Endothelial cell of umbilical vein (primary cell): ENCODE measurements at regions not wholly inside any gene's neighbourhood (a gene's known extent, or its start where the extent isn't known, plus 50 kb on each side); places are given as distances from the start of the nearest gene placed in this dataset.

Experiments
- BruUV-seq: library from RNA; stranded (reverse); fragments of 400-500 nt; replicated peaks from 2 replicates; lab custom pipeline; 2021; lab: Mats Ljungman, UMichigan
- CTCF ChIA-PET: fragments of 300-600, 350-600 bp; sonication (Branson Sonifier 250); formaldehyde crosslinking; loops from one replicate; lab custom pipeline; 2021; ENCODE audit warnings: antibody characterized with exemption, inconsistent platforms; lab: Charles Lee
- POLR2A ChIA-PET: fragments of 300-600, 350-600 bp; sonication (Branson Sonifier 250); formaldehyde crosslinking; loops from one replicate; lab custom pipeline; 2021; ENCODE audit warnings: antibody characterized with exemption, inconsistent platforms; lab: Charles Lee
- DNase-seq: peaks from one replicate; pipeline ENCODE4 v3.0.0-alpha.2; 2011; ENCODE audit warnings: low read depth, low spot score
- FAIRE-seq: peaks from 2 replicates; lab custom pipeline; 2011; peaks lifted over from hg19 to GRCh38; lab: Jason Lieb, UNC
- H2AFZ ChIP-seq: 2 replicates; pipeline ENCODE4 v1.6.0; 2012; ENCODE audit warnings: low read depth, low read length, control low read depth, inconsistent platforms
- H3K27ac ChIP-seq: 2 replicates; pipeline ENCODE4 v1.5.1; 2011; ENCODE audit warnings: low read depth, mild to moderate bottlenecking, control low read depth, low read length, moderate library complexity; ENCODE audit not compliant: insufficient read depth
- H3K27me3 ChIP-seq, 2 experiments: 2 replicates each; pipeline versions ENCODE4 v1.6.0 to v1.6.1; 2011; ENCODE audit warnings: low read length in 2 of 2, mixed read lengths in 1 of 2; ENCODE audit not compliant: control insufficient read depth in 2 of 2, insufficient read depth in 2 of 2
- H3K36me3 ChIP-seq, 2 experiments: 2 replicates in 1 of 2; 3 replicates in 1 of 2; pipeline ENCODE4 v1.5.1; 2011; ENCODE audit warnings: low read length in 2 of 2, mild to moderate bottlenecking in 1 of 2, moderate library complexity in 1 of 2; ENCODE audit not compliant: control insufficient read depth in 2 of 2, insufficient read depth in 2 of 2; ENCODE audit errors: extremely low read depth in 1 of 2
- H3K4me1 ChIP-seq: 3 replicates; pipeline ENCODE4 v1.5.1; 2011; ENCODE audit warnings: mild to moderate bottlenecking, low read length; ENCODE audit not compliant: control insufficient read depth, insufficient read depth; ENCODE audit errors: extremely low read depth
- H3K4me2 ChIP-seq: 2 replicates; pipeline ENCODE4 v1.6.1; 2011; ENCODE audit warnings: low read length, control low read depth, mixed read lengths; ENCODE audit not compliant: insufficient read depth
- H3K4me3 ChIP-seq, 3 experiments: fragments of 200-600 bp in 1 of 3; sonication (generic), shearing (Covaris generic) in 1 of 3; replicated peaks in 1 of 3; 2 replicates each; pipeline ENCODE4 v1.5.1; 2011 to 2016; ENCODE audit warnings: control low read depth in 3 of 3, low read length in 3 of 3, mild to moderate bottlenecking in 2 of 3, inconsistent platforms in 1 of 3, low read depth in 1 of 3, moderate library complexity in 1 of 3; ENCODE audit not compliant: insufficient read depth in 1 of 3
- H3K79me2 ChIP-seq: 2 replicates; pipeline ENCODE4 v1.6.0; 2012; ENCODE audit warnings: low read length, inconsistent platforms; ENCODE audit not compliant: control insufficient read depth, insufficient read depth
- H3K9ac ChIP-seq: replicated peaks from 2 replicates; pipeline ENCODE3; 2011; ENCODE audit warnings: low read length, control low read depth; ENCODE audit not compliant: insufficient read depth; ENCODE audit errors: extremely low read depth
- H3K9me1 ChIP-seq: replicated peaks from 3 replicates; pipeline ENCODE4 v1.6.0; 2011; ENCODE audit warnings: mild to moderate bottlenecking, low read length; ENCODE audit not compliant: control insufficient read depth, insufficient read depth; ENCODE audit errors: extremely low read depth
- H3K9me3 ChIP-seq: replicated peaks from 2 replicates; pipeline ENCODE4 v1.5.1; 2012; ENCODE audit warnings: low read length, inconsistent platforms; ENCODE audit not compliant: control insufficient read depth, insufficient read depth
- H4K20me1 ChIP-seq: replicated peaks from 2 replicates; pipeline ENCODE3; 2011; ENCODE audit warnings: mild to moderate bottlenecking, low read length; ENCODE audit not compliant: control insufficient read depth, insufficient read depth; ENCODE audit errors: extremely low read depth
- EZH2 ChIP-seq: IDR thresholded peaks from 2 replicates; pipeline ENCODE4 v1.6.1; 2012; ENCODE audit warnings: borderline replicate concordance, low read depth, mild to moderate bottlenecking, moderate library complexity, low read length, inconsistent platforms; ENCODE audit not compliant: severe bottlenecking
- FOS ChIP-seq: IDR thresholded peaks from 2 replicates; pipeline ENCODE4 v1.6.1; 2011; ENCODE audit warnings: mild to moderate bottlenecking, low read length, moderate library complexity, borderline replicate concordance; ENCODE audit not compliant: insufficient read depth
- GATA2 ChIP-seq: IDR thresholded peaks from 2 replicates; pipeline ENCODE4 v1.7.0; 2011; ENCODE audit warnings: low read depth, mild to moderate bottlenecking, moderate library complexity, mixed read lengths, low read length; ENCODE audit not compliant: insufficient read length, insufficient read depth
- JUN ChIP-seq: IDR thresholded peaks from 2 replicates; pipeline ENCODE4 v1.6.1; 2011; ENCODE audit warnings: borderline replicate concordance, low read depth; ENCODE audit not compliant: insufficient read length, insufficient read depth
- MAX ChIP-seq: IDR thresholded peaks from 2 replicates; pipeline ENCODE4 v1.6.1; 2011; ENCODE audit not compliant: insufficient read depth, insufficient read length
- POLR2AphosphoS5 ChIP-seq: IDR thresholded peaks from 2 replicates; pipeline ENCODE4 v1.6.1; 2012; ENCODE audit warnings: low read depth, mild to moderate bottlenecking, control low read depth, low read length, moderate library complexity; ENCODE audit not compliant: insufficient read depth
- dilution Hi-C: fragments of 300-500 bp; cut with MboI; formaldehyde crosslinking; loops from one replicate; pipeline ENCODE4 v1.15.0; 2019; ENCODE audit warnings: low sequenced_read_pairs; ENCODE audit not compliant: extremely low pct_ligation_motif_present
- intact Hi-C: fragments of 100-400 bp; cut with micrococcal nuclease; formaldehyde crosslinking; loops from one replicate; pipeline ENCODE4 v1.10.0; 2022
- TF ChIP-seq, protein P1 (sequence below), 2 donors: IDR thresholded peaks; 1 replicate in 1 of 2; 2 replicates in 1 of 2; pipeline ENCODE4 v1.5.1; 2011; ENCODE audit warnings: low read length in 2 of 2, mild to moderate bottlenecking in 2 of 2, moderate library complexity in 2 of 2, control low read depth in 1 of 2, inconsistent platforms in 1 of 2, low read depth in 1 of 2; ENCODE audit not compliant: insufficient read depth in 1 of 2; ENCODE audit errors: extremely low read depth in 1 of 2

- TF ChIP-seq GATA2, result no peak
- no peak for TF ChIP-seq POLR2AphosphoS5
- CTCF ChIA-PET, result interaction anchor here (1.5 kb wide), 1 partner anchor 22 kb away, joined by 4 read pairs; no protein-coding TSS in a partner anchor
- Histone ChIP-seq H3K4me2 (no peak overlapping the region), H3K9ac (no peak overlapping the region), H3K27ac (no peak overlapping the region), H3K79me2 (no peaks in the 10 kb centered on the region), H4K20me1 (no peaks in the 10 kb centered on the region), H3K9me3 (no peaks in the 10 kb centered on the region), H3K9me1 (no peaks in the 10 kb centered on the region), H3K36me3 (no peaks in the 10 kb centered on the region), H3K4me3 (no peak overlapping the region), H3K27me3 (no peaks in the 10 kb centered on the region), H3K4me1 (no peaks in the 10 kb centered on the region), H2AFZ (no peak overlapping the region)
- BruUV-seq, result no TSS peak
- DNase-seq (no peak), FAIRE-seq (no peak)
- dilution Hi-C loops (no loop called here), intact Hi-C loops (no loop called here)
- POLR2A ChIA-PET, result no interaction called here
Measured at GRCh38 chr1:30358500-30358899, 364.9 kb downstream of the MATN1 start.

- DNase-seq, result no peak
- H3K4me1 ChIP-seq, result no peaks in the 10 kb centered on the region
- no TSS peak for BruUV-seq
- no peaks in the 10 kb centered on the region for H3K36me3 ChIP-seq
- ChIA-PET POLR2A (no interaction called here), CTCF (interaction anchor here (1.5 kb wide), 1 partner anchor 23 kb away, joined by 4 read pairs; no protein-coding TSS in a partner anchor)
- H3K27ac ChIP-seq, result no peak overlapping the region
- no peak for FAIRE-seq
- TF ChIP-seq GATA2, result no peak
- TF ChIP-seq POLR2AphosphoS5, result no peak
- no peak for TF ChIP-seq MAX
- TF ChIP-seq JUN, result no peak
- no peak for TF ChIP-seq EZH2
- TF ChIP-seq, protein P1, sequence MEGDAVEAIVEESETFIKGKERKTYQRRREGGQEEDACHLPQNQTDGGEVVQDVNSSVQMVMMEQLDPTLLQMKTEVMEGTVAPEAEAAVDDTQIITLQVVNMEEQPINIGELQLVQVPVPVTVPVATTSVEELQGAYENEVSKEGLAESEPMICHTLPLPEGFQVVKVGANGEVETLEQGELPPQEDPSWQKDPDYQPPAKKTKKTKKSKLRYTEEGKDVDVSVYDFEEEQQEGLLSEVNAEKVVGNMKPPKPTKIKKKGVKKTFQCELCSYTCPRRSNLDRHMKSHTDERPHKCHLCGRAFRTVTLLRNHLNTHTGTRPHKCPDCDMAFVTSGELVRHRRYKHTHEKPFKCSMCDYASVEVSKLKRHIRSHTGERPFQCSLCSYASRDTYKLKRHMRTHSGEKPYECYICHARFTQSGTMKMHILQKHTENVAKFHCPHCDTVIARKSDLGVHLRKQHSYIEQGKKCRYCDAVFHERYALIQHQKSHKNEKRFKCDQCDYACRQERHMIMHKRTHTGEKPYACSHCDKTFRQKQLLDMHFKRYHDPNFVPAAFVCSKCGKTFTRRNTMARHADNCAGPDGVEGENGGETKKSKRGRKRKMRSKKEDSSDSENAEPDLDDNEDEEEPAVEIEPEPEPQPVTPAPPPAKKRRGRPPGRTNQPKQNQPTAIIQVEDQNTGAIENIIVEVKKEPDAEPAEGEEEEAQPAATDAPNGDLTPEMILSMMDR (IDR thresholded peaks at IDR 0.05; ENCODE audit: extremely low read depth in 1 of 2, insufficient read depth in 1 of 2, low read depth in 1 of 2, low read length in 2 of 2), result no peak
- no peak for TF ChIP-seq FOS
- H3K9me1 ChIP-seq, result no peaks in the 10 kb centered on the region
- H3K79me2 ChIP-seq, result no peaks in the 10 kb centered on the region
- H3K4me3 ChIP-seq, result no peak overlapping the region
- H3K9ac ChIP-seq, result no peak overlapping the region
- no peak overlapping the region for H2AFZ ChIP-seq
- H3K4me2 ChIP-seq, result no peak overlapping the region
- H3K9me3 ChIP-seq, result no peaks in the 10 kb centered on the region
- intact Hi-C loops (no loop called here), dilution Hi-C loops (no loop called here)
- H4K20me1 ChIP-seq, result no peaks in the 10 kb centered on the region
- H3K27me3 ChIP-seq, result no peaks in the 10 kb centered on the region
Measured at GRCh38 chr1:30356839-30357238, 366.5 kb downstream of the MATN1 start.
